GM19043 (cell line): ENCODE measurements at regions not wholly inside any gene's neighbourhood (a gene's known extent, or its start where the extent isn't known, plus 50 kb on each side); places are given as distances from the start of the nearest gene placed in this dataset.

Source experiments
- ATAC-seq: cut with Tn5 transposase; IDR thresholded peaks from one replicate; pipeline ENCODE4 v1.9.1; 2021; ENCODE audit warnings: low read depth; ENCODE audit not compliant: unreplicated experiment

- ATAC-seq, result no peak
Measured at GRCh38 chr17:13316657-13317056, 285.1 kb downstream of the HS3ST3A1 start.

- ATAC-seq, result no peak
Measured at GRCh38 chr17:13311306-13311705, 290.4 kb downstream of the HS3ST3A1 start.

GRCh38 chr17:13310858-13311257, 290.9 kb downstream of the HS3ST3A1 start:
- ATAC-seq, result no peak

GRCh38 chr17:13306310-13306962, 288.6 kb upstream of the ELAC2 start:
- no peak for ATAC-seq

GRCh38 chr17:13302983-13303382, 285.2 kb upstream of the ELAC2 start:
- ATAC-seq, result no peak

- no peak for ATAC-seq
Measured at GRCh38 chr17:13302419-13302818, 284.6 kb upstream of the ELAC2 start.

GRCh38 chr17:13297183-13297582, 279.4 kb upstream of the ELAC2 start:
- no peak for ATAC-seq

- ATAC-seq, result no peak
Measured at GRCh38 chr17:13293421-13293820, 275.6 kb upstream of the ELAC2 start.

GRCh38 chr17:13292291-13292690, 274.5 kb upstream of the ELAC2 start:
- no peak for ATAC-seq

- ATAC-seq, result no peak
Measured at GRCh38 chr17:13288248-13288647, 270.4 kb upstream of the ELAC2 start.

- no peak for ATAC-seq
Measured at GRCh38 chr17:13287226-13287625, 269.4 kb upstream of the ELAC2 start.

- ATAC-seq, result no peak
Measured at GRCh38 chr17:13283606-13284005, 265.8 kb upstream of the ELAC2 start.

- ATAC-seq, result no peak
Measured at GRCh38 chr17:13281626-13282025, 263.8 kb upstream of the ELAC2 start.

- no peak for ATAC-seq
Measured at GRCh38 chr17:13273806-13274205, 256.0 kb upstream of the ELAC2 start.

GRCh38 chr17:13272296-13272695, 254.5 kb upstream of the ELAC2 start:
- no peak for ATAC-seq

GRCh38 chr17:13268791-13269595, 251.2 kb upstream of the ELAC2 start:
- no peak for ATAC-seq

- ATAC-seq, result no peak
Measured at GRCh38 chr17:13266606-13267005, 248.8 kb upstream of the ELAC2 start.

- ATAC-seq, result no peak
Measured at GRCh38 chr17:13265311-13265710, 247.5 kb upstream of the ELAC2 start.

- ATAC-seq, result no peak
Measured at GRCh38 chr17:13263746-13264145, 245.9 kb upstream of the ELAC2 start.

GRCh38 chr17:13256545-13256944, 238.7 kb upstream of the ELAC2 start:
- no peak for ATAC-seq

GRCh38 chr17:13253733-13254410, 236.0 kb upstream of the ELAC2 start:
- no peak for ATAC-seq

- no peak for ATAC-seq
Measured at GRCh38 chr17:13244513-13244912, 226.7 kb upstream of the ELAC2 start.
